ENCODE measurements at regions not wholly inside any gene's neighbourhood (a gene's known extent, or its start where the extent isn't known, plus 50 kb on each side); places are given as distances from the start of the nearest gene placed in this dataset.

- Mint-ChIP-seq H3K36me3 (ENCODE audit: insufficient read depth, unreplicated experiment) (no peaks in the 10 kb centered on the region), H3K4me3 (ENCODE audit: unreplicated experiment) (no peak overlapping the region), H3K4me1 (ENCODE audit: insufficient read depth, unreplicated experiment) (no peaks in the 10 kb centered on the region), H3K9me3 (ENCODE audit: unreplicated experiment) (no peaks in the 10 kb centered on the region), H3K27me3 (ENCODE audit: insufficient read depth, unreplicated experiment) (no peaks in the 10 kb centered on the region), H3K27ac (ENCODE audit: low read depth, unreplicated experiment) (no peak overlapping the region)
- TF ChIP-seq CTCF (IDR thresholded peaks at IDR 0.05; ENCODE audit: unreplicated experiment), result no peak
- intact Hi-C loops (cut with micrococcal nuclease), result no loop called here
- POLR2A ChIA-PET, result no interaction called here
- BruUV-seq (replicated peaks), result no TSS peak
- CTCF ChIA-PET, result no interaction called here
- no peak for DNase-seq (ENCODE audit: unreplicated experiment)
Observed at GRCh38 chr6:44699082-44699481, 311.6 kb downstream of the CDC5L start.

GRCh38 chr6:44699851-44700250, 312.3 kb downstream of the CDC5L start:
- H3K4me3 Mint-ChIP-seq (ENCODE audit: unreplicated experiment), result no peak overlapping the region
- no peak for TF ChIP-seq CTCF (IDR thresholded peaks at IDR 0.05; ENCODE audit: unreplicated experiment)
- BruUV-seq (replicated peaks), result no TSS peak
- no peaks in the 10 kb centered on the region for H3K4me1 Mint-ChIP-seq (ENCODE audit: insufficient read depth, unreplicated experiment)
- ChIA-PET POLR2A (no interaction called here), CTCF (interaction anchor here (0.5 kb wide), 1 partner anchor 33 kb away, joined by 3 read pairs; no protein-coding TSS in a partner anchor)
- H3K9me3 Mint-ChIP-seq (ENCODE audit: unreplicated experiment), result no peaks in the 10 kb centered on the region
- intact Hi-C loops (cut with micrococcal nuclease), result no loop called here
- no peak overlapping the region for H3K27ac Mint-ChIP-seq (ENCODE audit: low read depth, unreplicated experiment)
- peak; percentile 9 for DNase-seq (ENCODE audit: unreplicated experiment)
- no peaks in the 10 kb centered on the region for H3K27me3 Mint-ChIP-seq (ENCODE audit: insufficient read depth, unreplicated experiment)
- no peaks in the 10 kb centered on the region for H3K36me3 Mint-ChIP-seq (ENCODE audit: insufficient read depth, unreplicated experiment)

- Mint-ChIP-seq H3K4me3 (ENCODE audit: unreplicated experiment) (no peak overlapping the region), H3K27me3 (ENCODE audit: insufficient read depth, unreplicated experiment) (no peaks in the 10 kb centered on the region)
Observed at GRCh38 chr6:44700422-44700821, 312.9 kb downstream of the CDC5L start.

GRCh38 chr6:44701038-44701636, 313.6 kb downstream of the CDC5L start:
- H3K4me3 Mint-ChIP-seq (ENCODE audit: unreplicated experiment), result no peak overlapping the region
- no peaks in the 10 kb centered on the region for H3K9me3 Mint-ChIP-seq (ENCODE audit: unreplicated experiment)
- BruUV-seq (replicated peaks), result no TSS peak
- no peaks in the 10 kb centered on the region for H3K36me3 Mint-ChIP-seq (ENCODE audit: insufficient read depth, unreplicated experiment)
- H3K4me1 Mint-ChIP-seq (ENCODE audit: insufficient read depth, unreplicated experiment), result no peaks in the 10 kb centered on the region
- no peak overlapping the region for H3K27ac Mint-ChIP-seq (ENCODE audit: low read depth, unreplicated experiment)
- ChIA-PET POLR2A (interaction anchor here (0.6 kb wide), 1 partner anchor 18 kb away, joined by 4 read pairs; no protein-coding TSS in a partner anchor), CTCF (no interaction called here)
- no peak for TF ChIP-seq CTCF (IDR thresholded peaks at IDR 0.05; ENCODE audit: unreplicated experiment)
- no peaks in the 10 kb centered on the region for H3K27me3 Mint-ChIP-seq (ENCODE audit: insufficient read depth, unreplicated experiment)
- no peak for DNase-seq (ENCODE audit: unreplicated experiment)
- intact Hi-C loops (cut with micrococcal nuclease), result no loop called here

More at GRCh38 chr6:44700422-44700821, 312.9 kb downstream of the CDC5L start:
- TF ChIP-seq CTCF (IDR thresholded peaks at IDR 0.05; ENCODE audit: unreplicated experiment), result no peak
- ChIA-PET CTCF (interaction anchor here (0.5 kb wide), 1 partner anchor 34 kb away, joined by 3 read pairs; no protein-coding TSS in a partner anchor), POLR2A (no interaction called here)
- intact Hi-C loops (cut with micrococcal nuclease), result no loop called here
- no peak for DNase-seq (ENCODE audit: unreplicated experiment)
- Mint-ChIP-seq H3K9me3 (ENCODE audit: unreplicated experiment) (no peaks in the 10 kb centered on the region), H3K4me1 (ENCODE audit: insufficient read depth, unreplicated experiment) (no peaks in the 10 kb centered on the region), H3K36me3 (ENCODE audit: insufficient read depth, unreplicated experiment) (no peaks in the 10 kb centered on the region), H3K27ac (ENCODE audit: low read depth, unreplicated experiment) (no peak overlapping the region)
- no TSS peak for BruUV-seq (replicated peaks)

Measured in MCF 10A (cell line).